Fibroblast of peridontal ligament (primary cell): ENCODE measurements at regions not wholly inside any gene's neighbourhood (a gene's known extent, or its start where the extent isn't known, plus 50 kb on each side); places are given as distances from the start of the nearest gene placed in this dataset.
"Not testable (repeated sequence)": the region's sequence is repeated elsewhere in the genome, so short reads cannot be mapped to it uniquely, and the experiment has no call there.

ENCODE experiments used
- DNase-seq: peaks from one replicate; pipeline ENCODE4 v3.0.0-alpha.2; 2010; ENCODE audit errors: extremely low read depth

DNA sequence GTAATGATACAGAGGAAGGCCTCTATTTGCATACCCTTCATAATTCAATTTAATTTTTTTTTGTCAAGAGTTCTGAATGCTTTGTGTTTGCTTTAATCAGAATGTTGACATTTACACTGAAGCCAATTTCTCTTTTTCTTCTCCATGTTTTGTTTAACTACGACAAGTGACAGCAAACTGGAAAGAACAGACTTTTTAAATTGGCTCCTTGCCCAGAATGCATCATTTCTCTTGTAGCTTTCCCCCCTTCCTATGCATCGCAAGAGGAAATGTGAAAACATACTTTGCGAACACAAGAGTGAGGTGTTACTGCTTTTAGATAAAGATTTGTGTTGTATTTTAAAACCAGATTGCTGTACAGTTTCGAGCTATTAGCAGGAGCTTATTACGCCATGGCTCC is 955.2 kb upstream of the CELF4 start:
- no peak for DNase-seq

DNA sequence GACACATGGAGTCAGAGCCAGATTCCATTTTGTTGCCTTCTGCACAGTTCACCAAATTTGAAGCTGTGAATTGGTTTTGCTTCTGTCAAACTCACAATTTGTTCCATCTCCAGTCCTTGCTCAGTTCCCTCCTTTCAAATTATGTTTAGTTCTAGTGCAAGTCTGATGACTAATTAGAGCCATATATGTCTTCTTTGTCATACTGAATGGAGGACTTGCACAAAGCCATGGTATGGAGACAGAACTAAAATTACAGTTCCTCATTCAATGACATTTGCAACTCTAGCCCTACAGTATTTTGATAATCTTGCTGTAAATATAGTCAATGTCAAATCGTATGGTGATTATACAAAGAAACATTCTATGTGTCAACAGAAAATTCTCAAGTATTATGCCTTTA is 936.9 kb upstream of the CELF4 start:
- no peak for DNase-seq

DNA sequence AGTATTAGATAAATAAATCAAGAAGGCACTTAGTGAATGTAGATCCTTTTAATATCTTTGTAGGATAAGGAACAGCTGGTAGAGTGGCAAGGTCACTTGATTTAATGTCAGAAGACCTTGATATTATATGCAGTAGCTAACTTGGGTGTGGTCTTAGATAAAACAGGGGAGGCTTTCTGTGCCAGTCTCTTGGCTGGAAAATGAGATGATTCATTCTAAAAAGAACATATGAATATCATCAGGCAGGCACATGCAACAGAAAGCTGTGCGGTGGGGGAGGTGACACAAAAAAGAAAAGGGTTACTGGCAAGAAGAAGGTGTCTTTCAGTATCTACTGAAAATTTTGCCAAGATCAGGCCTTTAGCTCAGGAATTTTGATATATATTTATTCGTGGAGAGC is 931.7 kb upstream of the CELF4 start:
- DNase-seq = no peak

DNA sequence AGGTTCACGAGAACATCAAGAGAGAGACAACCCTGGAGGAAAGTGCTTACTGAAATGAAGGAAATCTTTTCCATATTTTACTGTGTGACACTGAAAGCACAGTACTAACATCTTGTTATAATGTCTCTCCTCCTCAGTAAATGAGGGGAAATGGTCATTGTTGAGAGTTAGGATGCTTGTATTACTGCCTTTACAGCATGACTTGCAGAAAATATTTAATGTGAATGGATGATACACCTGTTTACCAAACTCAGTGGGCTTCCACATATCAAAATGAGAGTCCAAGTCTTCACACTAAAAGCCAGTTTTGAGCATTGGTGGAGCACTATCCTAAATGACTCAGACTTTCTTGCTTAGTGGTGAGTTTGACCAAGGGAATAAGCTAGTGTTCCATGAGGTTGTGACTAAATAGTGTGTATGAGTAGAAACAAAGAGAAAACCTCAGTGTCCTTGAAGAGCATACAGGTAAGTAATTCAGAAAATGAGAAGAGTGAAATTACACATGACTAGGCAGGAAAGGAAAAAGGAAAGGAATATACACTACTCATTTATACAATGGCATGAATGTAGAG is 930.7 kb upstream of the CELF4 start:
- no peak for DNase-seq

DNA sequence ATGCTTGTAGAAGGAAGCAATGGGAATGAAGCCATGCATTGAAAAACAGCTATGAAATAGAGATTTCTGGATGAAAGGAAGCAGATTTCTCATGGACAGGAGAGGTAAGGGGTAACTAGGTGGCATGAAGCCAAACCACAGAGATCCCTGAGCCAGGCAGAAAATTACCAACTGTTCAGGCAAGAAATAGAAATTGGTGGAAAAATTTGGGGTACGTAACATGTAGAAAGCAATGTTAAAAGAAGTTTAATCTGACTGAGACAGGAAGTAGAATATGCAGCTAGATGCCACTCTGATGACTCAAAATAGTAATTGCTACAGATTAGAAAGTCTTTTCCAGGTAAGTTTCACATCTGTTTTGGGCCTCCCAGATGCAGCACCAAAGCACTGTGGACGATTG is 928.5 kb upstream of the CELF4 start:
- no peak for DNase-seq

DNA sequence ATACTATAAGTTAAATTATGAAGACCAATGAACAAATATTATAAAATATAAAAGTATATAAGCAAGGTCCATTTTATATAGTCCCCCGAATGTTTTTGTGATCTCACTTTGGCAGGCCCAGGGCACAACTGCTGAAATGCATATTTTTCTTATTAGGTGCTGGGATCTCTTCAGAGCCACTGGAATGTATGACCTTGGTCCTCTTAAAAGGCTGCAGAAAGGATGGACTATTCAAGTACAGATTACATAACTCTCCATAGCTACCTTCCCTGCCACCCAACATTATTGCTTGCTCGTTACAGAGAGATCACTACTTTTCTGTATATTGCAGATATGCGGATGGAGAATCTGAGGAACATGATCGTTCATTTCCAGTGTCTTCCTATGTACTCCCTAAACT is 925.6 kb upstream of the CELF4 start:
- DNase-seq = no peak

DNA sequence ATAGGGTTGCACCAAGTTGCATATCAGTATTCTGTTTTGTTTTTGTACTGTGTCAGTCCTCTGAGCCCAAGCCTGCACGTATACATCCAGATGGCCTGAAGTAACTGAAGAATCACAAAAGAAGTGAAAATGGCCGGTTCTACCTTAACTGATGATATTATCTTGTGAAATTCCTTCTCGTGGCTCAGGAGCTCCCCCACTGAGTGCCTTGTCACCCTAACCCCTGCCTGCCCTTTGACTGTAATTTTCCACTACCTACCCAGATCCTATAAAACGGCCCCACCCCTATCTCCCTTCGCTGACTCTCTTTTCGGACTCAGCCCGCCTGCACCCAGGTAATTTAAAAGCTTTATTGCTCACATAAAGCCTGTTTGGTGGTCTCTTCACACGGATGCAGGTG is 924.1 kb upstream of the CELF4 start:
- DNase-seq = not testable (repeated sequence)

DNA sequence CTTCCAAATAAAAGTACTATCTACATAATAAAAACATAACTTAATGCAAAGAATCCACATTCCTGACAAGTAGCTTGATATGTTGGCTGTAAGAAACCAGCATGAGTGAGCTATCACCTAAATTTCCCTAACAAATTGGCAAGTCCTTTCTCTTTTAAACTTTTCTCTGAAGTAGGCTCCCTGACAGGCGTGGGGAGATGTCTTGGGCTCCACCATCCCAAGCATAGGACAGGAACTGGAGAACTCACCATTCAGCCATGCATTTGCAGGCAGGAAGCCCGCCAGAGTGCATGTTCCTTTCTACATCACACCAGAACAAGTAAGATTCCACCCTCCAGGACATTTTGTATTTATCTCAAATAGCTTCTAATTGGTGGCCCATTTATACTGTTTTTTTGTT is 921.9 kb upstream of the CELF4 start:
- no peak for DNase-seq

DNA sequence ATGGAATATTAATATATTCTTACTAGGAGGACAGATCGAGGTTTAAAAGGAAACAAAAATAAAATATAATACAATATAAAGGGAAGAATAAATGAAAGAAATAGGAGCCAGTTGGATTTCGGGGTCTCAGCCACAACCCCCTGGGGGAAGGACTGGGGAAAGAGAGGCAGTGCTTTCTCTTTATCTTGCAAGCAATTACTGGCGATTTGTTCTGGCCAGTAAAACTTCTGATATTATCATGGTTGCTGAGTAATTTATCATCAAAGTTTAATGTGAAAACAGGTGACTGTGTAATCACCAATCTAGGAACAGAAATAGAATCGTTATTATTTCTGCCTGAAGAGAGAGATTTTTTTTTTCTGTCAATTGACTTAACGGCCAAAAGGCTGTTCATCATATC is 917.7 kb upstream of the CELF4 start:
- DNase-seq = no peak

DNA sequence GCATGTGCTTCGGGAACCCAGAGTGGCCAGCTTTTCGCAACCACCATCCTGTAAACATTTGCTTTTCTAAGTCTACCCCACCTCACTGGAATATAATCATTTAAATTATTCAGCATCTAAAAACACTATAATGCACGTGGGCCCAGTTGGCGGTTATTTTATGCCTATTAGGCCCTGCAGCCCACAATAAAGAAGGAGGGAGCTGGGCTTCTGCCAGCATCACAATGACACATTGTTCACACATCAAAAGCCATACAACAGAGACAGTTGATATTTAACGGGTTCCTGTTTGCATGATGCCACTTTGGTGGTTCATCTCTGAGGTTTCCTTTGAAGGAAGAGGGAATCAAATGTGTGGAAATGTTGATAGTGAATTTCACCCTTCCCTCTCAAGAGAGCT is 916.0 kb upstream of the CELF4 start:
- DNase-seq = no peak

DNA sequence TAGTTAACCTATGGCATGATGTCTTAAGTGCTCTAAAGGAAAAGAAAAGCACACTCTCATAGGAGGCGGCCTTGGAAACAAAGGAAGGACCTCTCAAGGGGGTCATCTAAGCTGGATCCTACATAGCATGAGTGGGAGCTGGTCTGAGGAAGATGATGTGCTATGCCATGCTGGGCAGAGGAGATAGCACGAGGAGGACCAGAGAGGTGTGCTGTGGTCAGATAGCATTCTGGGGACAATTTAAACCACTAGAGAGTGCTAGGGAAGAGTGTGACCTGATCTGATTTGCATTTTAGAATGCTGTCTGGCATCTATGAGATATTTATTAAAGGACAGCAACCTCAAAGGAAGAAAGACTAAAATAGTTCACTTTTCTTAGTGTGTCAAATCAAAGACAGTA is 910.1 kb upstream of the CELF4 start:
- no peak for DNase-seq

DNA sequence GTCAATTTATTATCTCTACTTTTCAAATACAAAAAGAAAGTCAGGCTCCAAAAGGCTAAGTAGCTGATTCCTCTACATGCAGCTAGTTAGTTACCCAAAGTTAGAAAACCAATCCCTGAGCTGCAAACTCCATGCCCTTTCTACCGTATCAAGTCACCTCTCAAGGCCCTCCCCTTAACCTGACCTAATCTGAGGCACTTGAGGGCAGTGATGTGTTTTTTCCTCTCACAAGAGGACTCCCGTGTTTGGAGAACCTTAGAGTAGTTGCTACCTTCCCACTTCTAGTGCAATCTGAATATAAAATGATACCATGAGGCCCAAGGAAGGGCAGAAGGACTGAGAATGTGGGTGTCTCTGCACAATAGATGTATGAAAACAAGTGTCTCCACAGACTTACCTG is 907.9 kb upstream of the CELF4 start:
- no peak for DNase-seq

DNA sequence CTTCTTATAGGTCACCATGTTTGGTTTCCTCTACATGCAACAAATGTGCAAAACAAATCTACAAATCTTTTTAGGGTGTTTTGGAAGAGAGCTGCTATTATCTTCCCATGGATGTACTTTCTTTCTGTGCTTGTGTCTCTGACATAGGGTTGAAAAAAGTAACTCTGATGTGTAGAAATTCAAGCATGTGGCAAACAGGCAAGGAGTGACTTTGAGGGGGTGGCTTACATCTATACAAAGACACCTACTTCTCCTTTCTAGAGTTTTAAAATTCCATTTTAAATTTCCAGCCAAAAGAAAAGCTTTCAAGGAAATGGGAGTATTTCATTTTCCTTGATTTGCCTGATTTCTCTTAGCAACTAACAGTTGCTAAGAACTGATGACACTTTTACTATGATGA is 904.8 kb upstream of the CELF4 start:
- DNase-seq = no peak

DNA sequence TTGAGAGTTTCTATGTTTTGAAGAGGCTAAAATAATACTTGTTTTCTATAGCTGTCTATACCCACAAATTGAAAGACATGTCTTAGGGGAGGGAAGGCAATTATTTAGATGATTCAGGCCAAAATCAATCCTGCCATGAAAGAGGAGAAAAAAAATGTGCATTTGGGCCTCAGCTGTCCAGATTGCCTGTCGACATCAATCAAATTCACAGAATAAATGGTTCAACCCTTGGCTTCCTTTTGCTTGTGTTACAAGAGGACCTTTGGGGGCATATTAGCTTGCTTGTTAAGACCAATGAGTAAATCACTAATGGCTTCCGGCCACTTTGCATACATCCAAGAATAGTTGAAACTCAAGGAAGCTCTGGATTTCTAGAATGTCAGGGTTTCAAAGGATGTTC is 900.8 kb upstream of the CELF4 start:
- DNase-seq = no peak

DNA sequence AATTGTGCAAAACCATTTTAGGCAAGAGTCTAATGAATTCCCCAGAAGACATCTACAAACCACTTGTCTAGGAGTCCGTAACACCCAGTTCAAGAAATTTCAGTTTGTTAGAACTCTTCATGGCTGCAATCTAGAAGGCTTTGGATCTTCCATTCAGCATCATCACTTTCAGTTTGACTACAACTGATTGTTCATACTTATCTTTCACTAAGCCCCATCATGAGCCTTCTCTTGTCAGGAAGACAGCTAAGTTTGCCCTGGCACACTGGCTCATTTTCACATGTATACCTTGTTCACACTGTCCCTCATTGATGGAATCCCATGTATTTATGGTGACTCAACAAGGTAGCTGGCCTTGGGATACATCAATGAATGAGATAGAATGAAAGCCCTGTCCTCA is 898.4 kb upstream of the CELF4 start:
- no peak for DNase-seq

DNA sequence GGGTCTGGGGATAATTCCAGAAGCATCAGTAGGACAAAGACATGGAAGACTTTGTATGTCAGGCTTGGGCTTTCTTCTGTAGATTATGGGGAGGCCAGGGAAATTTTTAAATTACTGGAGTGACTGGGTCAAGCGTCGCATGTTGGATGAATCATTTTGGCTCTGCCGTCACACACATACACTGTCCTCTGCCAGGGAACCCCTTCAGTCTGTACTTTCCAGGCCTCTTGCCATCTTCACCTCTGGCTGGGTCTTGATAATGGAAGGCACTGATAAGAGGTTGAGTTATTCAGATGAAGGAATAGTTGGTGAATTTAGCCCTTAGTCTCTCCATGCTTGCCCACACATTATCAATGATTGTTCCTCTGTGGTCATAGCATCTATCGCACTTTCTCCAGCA is 895.1 kb upstream of the CELF4 start:
- DNase-seq = no peak

DNA sequence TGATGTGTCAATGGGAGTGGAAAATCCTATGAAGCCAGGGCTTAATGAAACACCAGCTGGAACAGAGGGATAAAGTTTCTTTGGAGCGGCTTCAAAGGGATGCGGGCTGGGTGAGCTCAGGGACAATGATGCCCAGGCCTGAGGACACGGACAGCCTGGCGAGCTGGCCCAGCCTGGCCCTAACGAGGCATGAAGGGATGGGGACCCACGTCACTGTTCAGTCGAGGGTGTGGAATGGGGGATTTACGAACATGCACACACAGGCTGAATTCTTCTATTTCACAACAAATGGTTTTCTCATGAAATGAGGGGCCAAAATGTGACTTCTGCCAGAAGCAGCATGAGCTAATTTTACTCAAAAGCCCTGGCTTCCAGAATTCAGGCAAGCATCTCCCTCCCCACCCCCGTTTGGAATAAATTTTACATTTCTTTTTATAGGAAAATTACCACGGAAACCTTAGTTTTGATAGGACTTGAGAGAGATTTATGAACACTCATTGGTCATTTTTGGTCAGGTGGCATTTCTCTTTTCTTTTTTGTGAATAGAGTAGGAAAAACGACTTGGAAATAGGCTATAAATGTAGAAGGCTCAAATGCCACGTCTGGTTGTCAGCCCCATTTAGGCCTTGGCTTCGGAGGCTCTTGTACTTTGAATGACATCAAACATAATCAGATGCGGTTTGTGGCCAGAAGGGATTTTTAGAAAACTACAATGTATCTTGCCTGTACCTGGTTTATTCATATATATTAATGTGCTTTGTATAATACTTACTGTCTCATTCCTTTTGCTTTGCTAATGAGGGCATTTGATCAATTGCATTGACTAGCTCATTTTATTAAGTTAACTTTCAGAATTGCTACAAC is 893.8 kb upstream of the CELF4 start:
- no peak for DNase-seq

DNA sequence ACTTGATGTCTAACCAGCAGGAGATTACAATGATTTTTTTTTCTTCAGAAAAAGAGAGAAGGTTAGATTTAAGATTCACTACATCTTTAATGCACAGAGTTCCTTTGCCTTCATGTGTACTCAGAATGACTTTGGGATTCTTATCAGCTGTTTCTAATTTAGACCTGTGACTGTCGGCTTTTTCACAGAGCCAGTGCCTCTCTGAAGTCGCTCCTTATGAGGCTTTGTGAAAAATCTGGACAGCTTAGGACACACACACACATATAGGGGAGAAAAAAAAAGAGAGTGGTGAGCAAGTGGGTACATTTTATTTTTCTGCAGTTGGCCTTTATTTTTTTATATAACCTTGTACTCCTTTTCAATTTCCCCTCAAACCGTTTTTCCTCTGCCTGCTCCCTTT is 893.1 kb upstream of the CELF4 start:
- no peak for DNase-seq

DNA sequence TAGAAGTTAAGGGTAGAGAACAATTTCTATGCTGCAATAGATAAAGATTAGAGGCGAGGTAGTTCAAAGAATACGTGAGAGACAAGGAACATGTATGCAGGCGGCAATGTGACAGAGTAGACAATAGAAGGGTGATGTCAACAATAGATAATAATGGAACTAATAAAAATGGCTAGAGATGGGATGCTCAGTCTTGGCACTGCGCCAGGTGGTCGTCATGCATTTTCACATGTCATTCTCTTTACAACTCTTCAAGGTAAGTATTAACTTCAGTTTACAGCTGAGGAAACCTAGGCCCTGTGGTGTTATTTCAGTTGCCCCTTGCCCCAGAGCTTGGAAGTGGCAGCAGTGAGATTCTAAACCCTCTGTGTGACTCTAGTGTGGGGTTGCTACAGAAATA is 890.7 kb upstream of the CELF4 start:
- no peak for DNase-seq

DNA sequence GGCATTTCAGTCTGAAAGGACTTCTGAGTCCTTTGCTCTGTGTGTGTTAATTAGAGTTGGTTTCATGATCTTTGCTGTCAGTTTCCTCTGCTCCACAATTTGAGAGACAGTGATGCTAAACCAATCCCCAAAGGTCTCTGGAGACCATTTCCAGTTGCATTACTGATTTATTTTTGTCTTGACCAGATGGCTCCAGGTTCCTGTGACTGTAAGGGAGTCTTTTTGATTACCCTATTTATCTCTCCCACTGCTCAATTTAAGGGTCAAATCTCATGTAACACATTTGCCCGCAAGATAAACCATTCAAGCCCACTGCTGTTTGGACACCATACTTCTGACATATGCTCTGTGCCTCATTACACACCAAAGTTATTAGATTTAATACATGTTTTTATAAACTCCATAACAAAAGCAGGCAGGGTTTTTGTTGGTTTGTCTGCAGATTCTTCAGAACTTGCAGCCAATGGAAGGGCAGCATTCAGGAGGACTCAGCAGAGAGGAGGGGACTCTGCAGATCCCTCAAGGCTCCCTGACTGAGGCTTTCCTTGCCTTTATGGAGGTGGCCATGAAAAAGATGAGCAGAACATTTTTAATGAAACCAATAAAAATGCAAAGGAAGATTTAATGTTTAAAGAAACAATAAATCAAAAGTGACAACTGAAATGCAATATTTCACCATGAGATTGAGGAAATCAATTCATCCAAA is 889.3 kb upstream of the CELF4 start:
- DNase-seq = no peak

DNA sequence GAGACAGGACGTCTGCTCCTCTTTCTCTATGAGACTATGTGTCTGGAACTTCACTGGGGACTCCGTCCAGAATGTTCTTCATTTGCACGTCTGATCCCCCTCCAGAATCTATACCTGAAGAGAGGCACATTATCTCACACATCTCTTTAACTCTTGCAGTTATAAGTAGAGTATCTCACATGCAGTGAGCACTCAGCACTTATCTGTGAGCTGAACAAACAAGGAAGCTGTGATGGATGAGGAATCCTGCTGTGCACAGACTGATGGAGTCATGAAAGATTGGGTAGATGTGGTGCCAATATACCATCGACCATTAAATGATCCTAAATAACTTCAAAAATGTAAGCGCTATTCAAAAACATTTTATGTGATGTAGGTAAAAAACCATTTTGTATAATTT is 888.3 kb upstream of the CELF4 start:
- no peak for DNase-seq

DNA sequence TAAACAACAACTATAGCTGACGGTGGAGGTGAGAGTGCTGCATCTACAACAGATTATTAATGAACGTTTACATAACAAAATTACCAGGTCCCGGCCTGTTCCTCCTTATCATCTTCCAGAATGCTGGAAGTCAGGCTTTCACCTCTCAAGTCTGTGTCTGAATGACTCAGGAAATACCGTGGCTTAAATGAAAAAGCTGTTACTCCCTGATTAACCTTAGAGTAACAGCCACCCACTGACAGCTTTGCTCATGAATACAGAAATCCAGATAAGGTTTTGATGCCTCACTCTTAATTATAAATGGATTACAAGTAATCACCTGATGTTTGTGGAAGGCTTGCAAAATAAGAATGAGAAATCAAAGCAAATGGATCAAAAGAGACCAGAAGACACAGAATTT is 885.3 kb upstream of the CELF4 start:
- DNase-seq = no peak

DNA sequence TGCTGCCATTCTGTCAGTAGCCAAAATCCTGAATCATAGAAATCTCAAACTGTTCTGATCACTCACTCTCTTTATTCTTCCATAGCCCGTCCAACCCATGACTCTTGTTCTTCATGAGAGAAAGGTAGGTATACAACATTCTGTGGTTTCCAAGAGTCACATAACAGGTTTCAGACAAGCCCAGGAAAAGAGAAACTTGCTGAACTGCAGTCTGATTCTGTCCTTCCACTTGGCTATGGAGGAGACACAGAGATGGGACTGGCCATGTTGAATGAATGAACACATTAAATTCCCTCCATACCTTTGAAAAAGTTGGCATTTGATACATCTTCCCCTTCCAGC is 880.2 kb upstream of the CELF4 start:
- DNase-seq = no peak
